GM19043 (cell line): ENCODE measurements at regions not wholly inside any gene's neighbourhood (a gene's known extent, or its start where the extent isn't known, plus 50 kb on each side); places are given as distances from the start of the nearest gene placed in this dataset.
"Not testable (repeated sequence)": the region's sequence is repeated elsewhere in the genome, so short reads cannot be mapped to it uniquely, and the experiment has no call there.

Experiments used
- ATAC-seq: cut with Tn5 transposase; IDR thresholded peaks from one replicate; pipeline ENCODE4 v1.9.1; 2021; ENCODE audit warnings: low read depth; ENCODE audit not compliant: unreplicated experiment

DNA sequence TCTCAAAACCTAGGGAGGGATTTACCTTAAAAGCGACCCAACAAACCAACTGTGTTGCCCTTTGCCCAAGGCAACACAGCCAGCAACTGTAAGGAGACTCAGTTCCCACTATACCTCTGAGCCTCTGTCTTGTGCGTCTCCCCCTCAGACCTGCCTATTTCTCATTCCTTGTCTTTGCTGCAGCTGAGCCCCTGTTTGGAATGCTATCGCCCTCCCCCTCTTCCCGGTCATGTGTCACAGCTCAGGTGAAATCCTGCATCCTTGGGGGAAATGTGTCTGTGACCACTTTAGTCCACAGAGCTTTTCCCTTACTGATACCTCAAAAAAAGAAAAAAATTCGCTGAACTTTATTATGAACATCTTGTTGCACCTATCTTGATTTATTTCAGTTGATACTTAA, 52.0 kb upstream of the LRIG1 start:
- ATAC-seq, result no peak

DNA sequence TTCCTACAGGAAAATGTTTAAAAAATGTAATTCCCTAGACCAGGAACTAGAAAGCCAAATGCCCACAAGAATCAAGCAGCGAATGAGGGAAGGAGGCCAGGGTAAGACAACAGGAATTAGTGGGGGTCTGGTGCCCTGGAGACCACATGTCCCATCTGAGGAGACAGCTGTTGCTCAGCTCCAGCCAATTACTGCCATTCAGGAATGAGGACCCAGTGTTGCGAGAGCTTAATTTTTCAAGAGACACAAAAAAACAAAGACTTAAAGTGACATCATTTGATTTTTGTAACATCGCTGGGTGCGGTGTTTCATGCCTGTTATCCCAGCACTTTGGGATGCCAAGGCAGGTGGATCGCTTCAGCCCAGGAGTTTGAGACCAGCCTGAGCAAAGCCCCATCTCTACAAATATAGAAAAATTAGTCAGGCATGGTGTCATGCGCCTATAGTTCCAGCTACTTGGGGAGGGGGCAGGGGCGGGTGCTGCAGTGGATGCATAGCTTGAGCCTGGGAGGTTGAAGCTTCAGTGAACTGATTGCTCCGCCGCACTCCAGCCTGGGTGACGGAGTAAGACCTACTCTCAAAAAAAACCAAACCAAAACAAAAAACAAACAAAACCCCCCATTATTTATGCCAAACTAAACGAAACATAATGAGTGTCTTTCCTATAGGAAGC, 52.8 kb upstream of the LRIG1 start:
- no peak for ATAC-seq

DNA sequence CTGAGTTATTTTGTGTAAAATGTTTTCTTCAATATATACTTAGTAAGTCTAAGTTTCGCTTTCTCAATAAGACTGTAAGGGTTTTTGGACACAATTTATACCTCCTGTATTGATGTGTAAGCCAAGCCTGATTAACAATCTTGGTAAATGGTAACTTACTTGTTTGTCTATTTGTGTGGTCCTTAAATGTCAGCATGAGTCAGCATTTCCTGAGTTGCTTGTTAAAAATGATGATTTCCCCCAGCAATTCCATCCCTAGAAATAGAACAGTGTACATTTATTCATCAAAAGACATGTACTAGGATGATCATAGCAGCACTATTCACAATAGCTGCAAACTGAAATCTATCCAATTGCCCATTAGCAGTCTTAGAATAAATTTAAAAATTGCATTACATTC, 53.4 kb upstream of the LRIG1 start:
- no peak for ATAC-seq

DNA sequence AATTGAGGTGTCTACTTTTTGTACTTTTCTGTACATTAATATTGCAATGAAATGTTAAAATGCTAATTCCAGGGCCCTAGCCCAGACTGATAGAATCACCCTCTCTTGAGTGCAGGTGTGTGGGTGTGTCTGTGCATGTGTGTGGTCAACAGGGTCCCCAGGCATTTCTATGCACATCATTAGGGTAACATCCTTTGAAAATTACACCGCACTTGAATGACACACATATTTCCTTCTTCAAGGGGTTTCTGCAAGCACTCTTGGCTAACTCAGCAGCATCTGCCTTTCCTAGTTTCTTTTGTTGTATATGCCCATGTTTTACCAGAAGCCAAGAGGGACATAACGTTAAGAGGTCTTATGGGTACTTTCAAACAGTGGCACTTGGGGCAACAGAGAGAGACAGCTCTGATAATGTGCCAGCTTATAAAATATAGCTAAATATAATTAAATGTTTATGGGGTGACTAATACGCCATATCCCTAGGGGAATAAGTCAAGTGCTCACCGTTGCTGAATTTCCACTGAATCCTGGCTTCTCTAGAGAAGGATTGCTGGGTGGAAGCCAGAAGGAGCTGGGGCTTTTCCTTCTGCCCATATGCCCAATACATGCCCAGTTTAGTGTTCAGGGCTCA, 54.5 kb upstream of the LRIG1 start:
- no peak for ATAC-seq

DNA sequence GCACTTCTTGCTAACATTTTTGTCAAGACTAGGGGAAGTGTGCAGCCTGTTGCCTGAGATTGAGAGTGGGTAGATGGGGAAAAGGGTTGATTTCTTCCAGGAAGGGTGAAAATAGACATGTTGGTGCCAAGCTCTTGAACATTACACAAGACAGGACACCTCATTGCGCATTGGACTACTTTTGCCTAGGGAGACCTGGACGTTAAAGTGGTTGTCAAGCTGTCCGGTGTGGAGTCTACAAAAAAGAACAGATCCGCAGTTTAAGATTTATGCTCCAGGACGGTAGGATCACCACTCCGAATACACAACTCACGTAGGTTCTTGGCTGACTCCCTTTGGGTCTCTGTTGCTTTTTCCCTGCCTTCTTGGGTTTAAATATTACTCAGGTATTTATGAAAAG, 56.3 kb upstream of the LRIG1 start:
- no peak for ATAC-seq

DNA sequence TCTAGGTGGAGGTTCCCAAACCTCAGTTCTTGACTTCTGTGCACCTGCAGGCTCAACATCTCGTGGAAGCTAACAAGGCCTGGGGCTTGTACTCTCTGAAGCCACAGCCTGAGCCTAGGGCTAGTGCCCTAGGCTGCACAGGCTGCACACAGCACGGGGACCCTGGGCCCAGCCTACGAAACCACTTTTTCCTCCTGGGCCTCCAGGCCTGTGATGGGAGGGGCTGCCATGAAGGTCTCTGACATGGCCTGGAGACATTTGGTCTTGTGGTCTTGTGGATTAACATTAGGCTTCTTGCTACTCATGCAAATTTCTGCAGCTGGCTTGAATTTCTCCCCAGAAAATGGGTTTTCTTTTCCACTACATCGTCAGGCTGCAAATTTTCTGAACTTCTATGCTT, 59.1 kb upstream of the LRIG1 start:
- ATAC-seq, result not testable (repeated sequence)

DNA sequence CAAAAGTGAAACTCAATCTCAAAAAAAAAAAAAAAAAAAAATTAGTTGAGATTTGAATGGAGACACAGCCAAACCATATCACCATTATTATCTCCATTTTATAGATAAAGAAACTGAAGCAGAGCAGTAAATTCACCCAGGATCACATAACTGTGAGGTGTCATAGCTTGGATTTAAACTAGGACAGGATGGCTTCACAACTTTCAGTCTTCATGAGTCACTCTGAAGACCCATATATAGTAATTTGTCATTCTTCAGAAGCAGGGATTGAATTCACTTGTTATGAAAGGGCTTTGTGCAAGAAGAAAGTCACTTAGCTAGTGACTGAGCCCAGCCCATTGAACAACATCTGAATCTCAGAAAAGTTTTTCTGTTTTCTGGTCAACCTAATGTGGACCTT, 60.5 kb upstream of the LRIG1 start:
- ATAC-seq, result no peak

DNA sequence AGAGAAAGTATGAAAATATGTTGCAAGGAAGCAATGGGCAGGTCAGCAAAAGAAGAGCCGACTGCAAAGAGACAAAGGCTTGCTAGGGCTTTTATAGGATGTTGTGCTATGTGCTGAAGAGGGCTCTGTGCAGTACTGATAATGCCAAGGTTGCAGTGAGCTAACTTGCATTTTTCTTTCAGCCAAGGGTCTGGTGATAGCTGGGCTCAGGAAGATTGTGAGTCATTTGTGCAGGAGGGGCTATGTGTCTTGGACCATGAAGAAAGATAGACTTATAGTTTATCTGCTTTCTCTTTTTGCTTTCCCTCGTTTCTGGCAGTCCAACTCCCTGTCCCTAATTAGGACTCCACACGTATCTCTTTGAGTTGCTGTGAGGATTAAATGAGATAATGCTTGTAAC, 64.5 kb upstream of the LRIG1 start:
- no peak for ATAC-seq

DNA sequence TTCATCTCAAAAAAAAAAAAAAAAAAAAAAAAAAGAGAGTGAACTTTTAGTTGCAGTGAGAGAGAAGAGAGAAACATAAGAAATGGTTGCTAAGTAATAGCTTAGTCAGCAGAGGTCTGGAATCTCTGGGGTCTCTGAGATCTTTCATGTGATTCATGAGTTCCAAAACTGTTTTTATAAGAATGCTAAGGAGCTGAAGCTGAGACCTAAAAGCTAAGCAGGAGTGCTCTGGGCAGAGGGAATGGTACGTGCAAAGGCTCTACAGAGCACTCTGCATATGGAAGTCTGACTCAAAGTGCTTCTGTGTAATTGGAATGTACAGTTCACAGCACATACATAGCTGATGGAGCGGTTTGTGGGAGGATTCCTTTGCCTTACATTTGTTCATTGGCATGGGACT, 66.3 kb upstream of the LRIG1 start:
- ATAC-seq, result no peak

DNA sequence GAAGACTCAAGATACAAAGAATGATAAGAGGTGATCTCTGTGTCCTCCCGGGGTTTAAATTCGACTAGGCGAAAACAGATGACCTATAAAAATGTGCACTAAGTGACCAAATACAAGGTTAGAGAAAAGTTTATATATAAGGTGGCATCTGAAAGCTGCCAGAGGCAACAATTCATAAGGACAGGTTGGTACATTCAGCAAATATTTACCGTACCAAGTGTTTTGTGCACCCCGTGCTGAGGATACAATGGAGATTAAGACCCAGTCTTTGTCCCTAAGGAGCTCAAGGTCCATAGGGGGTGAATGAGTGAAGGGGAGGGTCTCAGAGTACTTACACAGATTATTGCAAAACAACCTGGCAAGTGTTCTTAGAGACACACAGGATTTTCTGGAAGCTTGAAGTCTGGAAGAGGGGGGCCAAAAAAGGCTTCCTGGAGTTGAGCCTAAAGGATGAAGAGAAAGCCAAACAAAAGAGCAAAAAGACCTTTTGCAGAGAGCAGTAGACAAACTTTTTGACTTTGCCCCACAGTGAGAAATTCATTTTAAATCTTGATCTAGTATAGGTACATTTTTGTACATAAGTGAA, 71.4 kb upstream of the LRIG1 start:
- no peak for ATAC-seq

DNA sequence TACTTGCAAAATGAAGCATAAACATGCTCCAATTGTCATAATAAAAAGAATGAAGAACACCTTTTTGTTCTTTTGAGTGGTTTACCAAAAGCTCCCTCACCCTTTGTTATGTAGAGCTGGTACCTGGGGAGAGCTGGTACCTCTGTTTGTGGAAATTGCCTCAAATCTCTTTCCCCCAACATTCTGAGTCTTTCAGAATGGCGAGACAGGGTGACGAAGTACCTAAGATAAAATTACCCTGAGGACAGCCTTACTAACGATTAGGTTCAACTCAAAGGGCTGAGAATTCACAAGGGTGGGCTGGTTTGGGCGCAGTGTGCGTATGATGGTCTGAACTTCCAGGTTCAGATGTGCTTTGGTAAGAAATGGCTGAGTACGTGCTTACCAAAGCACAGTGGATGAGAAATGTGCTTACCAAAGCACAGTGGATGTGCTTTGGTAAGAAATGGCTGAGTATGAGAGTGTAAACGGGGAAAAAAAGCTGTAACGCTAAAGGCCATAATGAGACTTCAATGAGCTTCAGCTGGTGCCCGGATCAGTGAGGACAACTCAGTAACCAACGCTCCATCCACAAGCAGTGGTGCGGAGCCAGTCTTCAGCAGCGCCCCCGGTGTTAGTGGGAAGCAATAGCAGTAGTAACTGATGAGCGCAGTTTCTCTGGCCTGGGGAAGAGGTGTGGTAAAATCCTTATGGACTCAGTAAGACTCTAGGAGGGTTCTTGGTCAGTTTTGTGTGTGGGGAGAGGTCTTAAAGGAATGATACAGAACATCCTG, 72.3 kb upstream of the LRIG1 start:
- ATAC-seq, result no peak

DNA sequence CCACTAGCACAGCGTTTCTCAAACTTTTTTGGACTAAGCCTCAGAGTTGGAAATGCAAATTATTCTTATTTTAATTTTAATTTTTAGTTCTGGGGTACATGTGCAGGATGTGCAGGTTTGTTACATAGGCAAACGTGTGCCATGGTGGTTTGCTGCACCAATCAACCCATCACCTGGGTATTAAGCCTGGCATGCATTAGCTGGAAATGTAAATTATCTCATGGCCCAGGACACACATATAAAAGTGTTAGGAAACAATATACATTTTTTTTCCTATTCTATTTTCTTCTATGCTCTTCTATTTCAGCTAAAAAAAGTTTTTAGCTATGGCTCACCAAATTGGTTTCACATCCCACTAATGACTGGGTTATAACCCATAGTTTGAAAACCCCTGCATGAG, 73.3 kb upstream of the LRIG1 start:
- ATAC-seq, result no peak

DNA sequence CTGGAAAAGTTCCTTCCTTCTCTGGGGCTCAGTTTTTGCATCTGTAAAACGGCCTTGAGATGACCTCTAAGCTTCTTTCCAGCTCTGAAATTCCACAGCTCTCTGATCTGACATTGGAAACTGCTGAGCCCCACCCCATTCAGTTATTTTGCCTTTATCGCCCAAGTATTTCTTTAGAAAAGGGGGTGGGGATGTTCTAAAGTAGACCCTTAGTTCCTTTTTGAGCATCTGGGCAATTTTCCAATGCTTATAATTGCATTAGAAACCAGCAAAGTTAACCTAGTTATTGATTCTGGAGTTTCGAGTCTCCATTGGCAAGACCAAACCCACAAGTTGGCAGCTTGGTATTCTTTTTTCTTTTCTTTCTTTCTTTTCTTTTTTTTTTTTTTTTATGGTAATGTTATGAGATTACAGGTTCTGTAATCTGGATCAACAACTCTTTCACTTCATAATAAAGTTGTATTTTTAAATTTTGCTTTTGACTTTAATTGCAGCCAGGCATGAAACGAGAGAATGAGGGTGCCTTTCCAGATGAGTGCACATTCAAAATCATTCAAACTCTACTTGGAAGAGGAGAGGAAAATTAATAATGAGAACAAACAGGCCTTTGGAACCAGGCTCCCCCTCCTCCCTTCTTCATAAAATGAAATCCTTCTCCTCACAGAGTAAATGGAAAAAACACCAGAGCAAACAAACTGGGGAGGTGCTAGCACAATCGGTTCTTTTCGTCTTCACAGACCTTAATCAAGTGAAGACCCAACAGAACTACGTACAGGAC, 76.8 kb upstream of the LRIG1 start:
- no peak for ATAC-seq

DNA sequence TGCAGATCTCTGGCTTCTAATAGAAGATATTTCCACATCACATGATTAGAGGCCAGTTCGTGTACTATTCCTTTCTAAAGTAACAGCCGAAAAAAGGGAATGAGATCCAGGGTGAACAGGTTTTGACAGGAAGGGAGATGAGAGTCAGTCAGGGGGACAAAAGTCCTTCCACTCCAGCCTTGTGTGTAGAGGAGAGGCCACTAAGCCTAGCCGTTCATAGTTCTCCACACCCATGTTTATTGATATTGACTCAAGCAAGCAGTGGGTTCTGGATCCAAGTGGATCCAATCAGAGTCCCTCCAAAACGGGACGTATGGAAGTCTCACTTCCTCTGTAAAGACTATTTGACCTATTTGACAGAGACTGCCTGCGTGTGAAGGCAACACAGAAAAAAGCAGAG, 80.4 kb upstream of the LRIG1 start:
- ATAC-seq, result no peak

DNA sequence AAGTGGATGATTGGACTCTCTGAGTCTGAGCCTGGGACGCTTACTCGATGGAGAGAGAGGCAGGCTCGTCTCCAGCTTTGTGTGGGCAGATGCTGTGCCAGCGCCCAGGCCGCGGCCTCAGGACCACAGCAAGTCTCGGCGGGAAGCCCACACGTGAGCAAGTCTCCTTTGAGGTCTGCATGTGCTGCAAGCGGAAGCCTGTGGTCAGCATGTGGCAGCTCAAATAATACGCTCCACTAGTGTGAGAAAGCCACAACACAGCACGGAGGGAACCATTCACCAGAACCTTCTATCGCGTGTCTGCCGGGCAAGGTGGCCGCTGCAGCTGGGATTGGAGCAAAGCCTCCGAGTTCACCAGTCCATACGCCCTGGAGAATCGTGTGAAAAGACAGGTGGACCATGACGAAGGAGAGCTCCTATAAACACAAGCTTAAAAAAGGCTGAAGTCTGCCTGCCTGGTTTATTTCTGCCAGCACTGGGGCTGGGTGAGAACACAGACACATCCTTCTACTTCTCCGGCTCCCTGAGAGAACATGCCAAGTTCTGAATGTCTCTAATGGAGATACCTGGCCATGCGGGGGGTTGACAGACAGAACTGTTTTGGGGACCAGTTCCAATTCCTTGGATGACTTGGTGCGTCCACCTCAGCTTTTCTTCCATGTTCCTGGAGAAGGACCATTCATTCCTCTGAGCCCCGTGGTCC, 82.0 kb upstream of the LRIG1 start:
- ATAC-seq, result peak; percentile 86

DNA sequence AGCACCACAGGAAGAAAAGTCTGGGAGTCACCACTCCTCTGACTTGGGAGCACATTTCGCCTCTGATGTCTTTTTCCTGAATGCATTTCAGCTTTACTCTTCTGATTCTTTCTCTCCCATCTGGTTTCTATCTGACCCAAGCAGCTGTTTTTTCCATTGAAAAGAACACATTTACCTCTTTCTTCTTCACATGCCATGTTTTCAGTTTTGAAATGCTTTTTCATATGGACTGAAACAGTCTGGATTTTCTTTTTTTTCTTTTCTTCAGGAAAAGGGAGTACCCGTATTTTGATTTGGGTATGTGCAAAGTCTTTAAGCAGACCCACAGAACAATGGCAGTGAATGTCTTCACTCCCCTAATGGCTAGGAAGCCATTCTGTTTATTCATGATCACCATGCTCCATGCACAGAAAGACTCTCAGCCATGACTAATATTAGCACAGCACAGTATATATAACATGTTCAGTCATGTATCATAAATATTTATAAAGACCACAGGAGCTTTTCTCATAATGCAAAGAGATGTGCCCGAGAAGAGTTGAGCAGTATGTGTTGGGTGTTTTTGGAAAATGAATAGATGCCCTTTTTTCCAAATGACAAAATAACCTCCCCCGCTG, 82.7 kb upstream of the LRIG1 start:
- ATAC-seq, result no peak

DNA sequence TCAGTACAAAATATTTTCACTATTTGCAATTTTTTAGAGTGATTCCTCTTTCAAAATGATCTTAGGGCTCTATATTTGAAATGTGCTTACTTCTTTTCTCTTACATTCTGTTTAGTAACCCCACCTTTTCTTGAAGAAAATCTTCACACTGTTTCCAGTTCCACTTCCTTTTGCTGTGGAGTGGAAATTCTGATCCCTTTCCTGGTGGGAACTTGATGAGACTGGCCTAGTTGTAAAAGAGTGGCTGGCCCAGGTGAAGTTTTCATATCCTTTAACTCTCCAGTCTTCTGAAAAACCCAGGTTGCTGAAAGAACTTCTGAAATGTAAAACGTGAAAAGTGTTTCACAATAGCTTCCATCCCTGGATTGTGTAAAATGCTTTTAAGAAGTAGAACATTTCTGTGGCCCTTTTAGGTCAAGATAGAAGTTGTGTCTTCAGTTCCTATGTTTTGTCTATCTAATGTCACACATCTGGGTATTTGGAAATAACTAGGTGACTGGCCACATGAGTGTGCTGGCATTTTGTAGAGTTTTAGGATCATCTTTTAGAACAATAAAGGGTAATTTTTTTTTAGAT, 84.8 kb upstream of the LRIG1 start:
- no peak for ATAC-seq

DNA sequence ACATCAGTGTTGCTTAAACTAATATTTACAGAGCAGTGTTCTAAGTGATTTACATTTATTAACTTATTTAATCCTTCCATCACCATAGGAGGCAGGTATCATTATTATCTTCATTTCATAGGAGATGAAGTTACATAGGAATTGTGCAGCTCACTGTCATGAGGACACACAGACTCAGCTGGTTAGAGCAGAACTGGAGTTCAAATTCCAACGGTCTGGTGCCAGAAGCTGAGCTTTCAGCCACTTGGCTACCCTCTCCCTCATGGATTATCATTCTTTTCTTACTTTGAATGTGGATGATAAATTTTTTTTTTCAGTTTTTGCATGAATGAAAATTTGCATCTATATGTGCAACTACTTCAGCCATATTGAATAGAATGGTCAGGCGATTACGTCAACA, 86.0 kb upstream of the LRIG1 start:
- no peak for ATAC-seq

DNA sequence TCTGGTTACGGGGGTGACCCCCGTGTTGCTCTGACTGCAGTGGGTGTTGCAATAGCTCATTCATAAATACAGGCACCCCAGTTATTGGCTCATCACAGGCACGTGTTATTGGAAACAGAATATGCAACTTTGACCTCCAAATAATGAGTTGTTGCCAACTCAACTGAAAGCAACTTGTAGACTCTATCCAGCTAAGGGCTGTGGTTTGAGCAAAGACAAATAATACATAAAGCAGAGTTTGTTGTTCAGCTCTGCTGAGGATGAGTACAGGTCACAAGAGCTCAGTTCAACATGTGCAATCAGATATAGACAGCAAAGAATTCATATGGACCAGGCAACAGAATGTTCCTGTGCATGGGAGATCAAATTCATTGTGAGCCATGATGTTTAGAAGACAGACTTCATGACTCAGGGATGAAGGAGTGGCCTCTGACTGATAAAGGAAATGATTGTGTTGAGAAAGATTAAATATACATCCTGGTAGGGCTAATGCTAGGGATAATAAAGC, 87.6 kb upstream of the LRIG1 start:
- ATAC-seq, result no peak
